H54 (cell line): ENCODE measurements at regions not wholly inside any gene's neighbourhood (a gene's known extent, or its start where the extent isn't known, plus 50 kb on each side); places are given as distances from the start of the nearest gene placed in this dataset.

ENCODE experiments used
- DNase-seq: peaks from one replicate; pipeline ENCODE4 v3.0.0; 2011; ENCODE audit warnings: low spot score, mixed read lengths; ENCODE audit not compliant: insufficient read length
- FAIRE-seq: peaks from 3 replicates; lab custom pipeline; 2011; peaks lifted over from hg19 to GRCh38; lab: Jason Lieb, UNC
- POLR2A ChIP-seq: IDR thresholded peaks from 2 replicates; pipeline ENCODE4 v1.6.1; 2011; ENCODE audit warnings: low read depth, mild to moderate bottlenecking, low read length

GRCh38 chr10:113991091-113991860, 52.4 kb upstream of the ADRB1 start:
- no peak for FAIRE-seq
- TF ChIP-seq POLR2A = no peak
- no peak for DNase-seq

DNA sequence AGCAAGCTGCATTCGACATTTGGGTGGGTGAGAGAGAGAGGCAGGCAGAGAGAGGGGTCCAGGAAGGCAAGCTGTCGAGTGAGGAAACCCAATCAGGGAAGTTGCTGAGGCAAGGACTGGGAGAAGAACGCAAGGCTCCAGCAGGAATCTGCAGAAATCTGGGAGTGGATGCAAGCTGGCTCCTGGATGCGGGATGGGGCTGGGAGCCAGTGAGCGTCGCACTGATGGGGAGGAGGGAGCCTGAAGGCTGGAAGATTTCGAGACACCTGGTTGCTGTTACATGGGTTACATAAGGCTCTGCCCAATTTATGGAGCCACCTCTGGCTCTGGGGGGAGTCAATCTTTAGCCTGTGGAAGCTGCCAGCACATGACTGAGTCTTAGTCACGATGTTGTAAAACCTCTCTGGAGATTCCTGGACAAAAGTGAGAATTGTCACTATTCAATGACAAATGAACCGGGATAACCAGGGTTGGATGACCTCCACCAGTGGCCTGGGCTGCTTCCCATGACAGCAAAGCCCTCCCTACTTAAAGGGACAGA, 51.1 kb upstream of the ADRB1 start:
- no peak for TF ChIP-seq POLR2A
- no peak for FAIRE-seq
- DNase-seq = peak; percentile 18

DNA sequence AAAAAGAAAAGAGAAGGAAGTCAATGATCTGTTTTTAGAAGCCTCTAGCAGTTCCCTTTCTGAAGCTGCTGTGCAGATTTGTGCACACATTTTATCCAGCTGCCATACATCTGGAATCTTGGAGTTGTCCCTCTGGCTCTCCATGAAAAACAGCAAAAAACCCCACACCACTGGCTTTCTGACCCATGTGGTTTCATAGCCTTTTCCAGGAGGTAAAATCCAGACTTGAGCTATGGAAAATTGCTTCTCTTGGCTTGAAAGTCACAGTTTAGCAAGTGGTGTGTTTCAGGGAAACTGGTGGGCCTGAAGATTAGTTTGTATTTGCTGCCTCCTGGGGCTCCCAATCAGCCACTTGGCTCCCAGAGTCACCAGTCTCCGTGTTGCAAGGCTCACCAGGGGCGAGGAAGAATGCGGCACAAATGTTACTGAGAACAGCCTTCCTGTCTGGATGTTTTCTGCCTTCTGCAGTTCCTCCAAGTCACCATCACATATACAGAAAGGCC, 50.1 kb upstream of the ADRB1 start:
- no peak for TF ChIP-seq POLR2A
- DNase-seq (no peak), FAIRE-seq (no peak)
